Endothelial cell of umbilical vein (primary cell): ENCODE measurements at regions not wholly inside any gene's neighbourhood (a gene's known extent, or its start where the extent isn't known, plus 50 kb on each side); places are given as distances from the start of the nearest gene placed in this dataset.

Experiments used
- BruUV-seq: library from RNA; stranded (reverse); fragments of 400-500 nt; replicated peaks from 2 replicates; lab custom pipeline; 2021; lab: Mats Ljungman, UMichigan
- CTCF ChIA-PET: fragments of 300-600, 350-600 bp; sonication (Branson Sonifier 250); formaldehyde crosslinking; loops from one replicate; lab custom pipeline; 2021; ENCODE audit warnings: antibody characterized with exemption, inconsistent platforms; lab: Charles Lee
- POLR2A ChIA-PET: fragments of 300-600, 350-600 bp; sonication (Branson Sonifier 250); formaldehyde crosslinking; loops from one replicate; lab custom pipeline; 2021; ENCODE audit warnings: antibody characterized with exemption, inconsistent platforms; lab: Charles Lee
- DNase-seq: peaks from one replicate; pipeline ENCODE4 v3.0.0-alpha.2; 2011; ENCODE audit warnings: low read depth, low spot score
- FAIRE-seq: peaks from 2 replicates; lab custom pipeline; 2011; peaks lifted over from hg19 to GRCh38; lab: Jason Lieb, UNC
- H2AFZ ChIP-seq: 2 replicates; pipeline ENCODE4 v1.6.0; 2012; ENCODE audit warnings: low read depth, low read length, control low read depth, inconsistent platforms
- H3K27ac ChIP-seq: 2 replicates; pipeline ENCODE4 v1.5.1; 2011; ENCODE audit warnings: low read depth, mild to moderate bottlenecking, control low read depth, low read length, moderate library complexity; ENCODE audit not compliant: insufficient read depth
- H3K27me3 ChIP-seq, 2 experiments: 2 replicates each; pipeline versions ENCODE4 v1.6.0 to v1.6.1; 2011; ENCODE audit warnings: low read length in 2 of 2, mixed read lengths in 1 of 2; ENCODE audit not compliant: control insufficient read depth in 2 of 2, insufficient read depth in 2 of 2
- H3K36me3 ChIP-seq, 2 experiments: 2 replicates in 1 of 2; 3 replicates in 1 of 2; pipeline ENCODE4 v1.5.1; 2011; ENCODE audit warnings: low read length in 2 of 2, mild to moderate bottlenecking in 1 of 2, moderate library complexity in 1 of 2; ENCODE audit not compliant: control insufficient read depth in 2 of 2, insufficient read depth in 2 of 2; ENCODE audit errors: extremely low read depth in 1 of 2
- H3K4me1 ChIP-seq: 3 replicates; pipeline ENCODE4 v1.5.1; 2011; ENCODE audit warnings: mild to moderate bottlenecking, low read length; ENCODE audit not compliant: control insufficient read depth, insufficient read depth; ENCODE audit errors: extremely low read depth
- H3K4me2 ChIP-seq: 2 replicates; pipeline ENCODE4 v1.6.1; 2011; ENCODE audit warnings: low read length, control low read depth, mixed read lengths; ENCODE audit not compliant: insufficient read depth
- H3K4me3 ChIP-seq, 3 experiments: fragments of 200-600 bp in 1 of 3; sonication (generic), shearing (Covaris generic) in 1 of 3; replicated peaks in 1 of 3; 2 replicates each; pipeline ENCODE4 v1.5.1; 2011 to 2016; ENCODE audit warnings: control low read depth in 3 of 3, low read length in 3 of 3, mild to moderate bottlenecking in 2 of 3, inconsistent platforms in 1 of 3, low read depth in 1 of 3, moderate library complexity in 1 of 3; ENCODE audit not compliant: insufficient read depth in 1 of 3
- H3K79me2 ChIP-seq: 2 replicates; pipeline ENCODE4 v1.6.0; 2012; ENCODE audit warnings: low read length, inconsistent platforms; ENCODE audit not compliant: control insufficient read depth, insufficient read depth
- H3K9ac ChIP-seq: replicated peaks from 2 replicates; pipeline ENCODE3; 2011; ENCODE audit warnings: low read length, control low read depth; ENCODE audit not compliant: insufficient read depth; ENCODE audit errors: extremely low read depth
- H3K9me1 ChIP-seq: replicated peaks from 3 replicates; pipeline ENCODE4 v1.6.0; 2011; ENCODE audit warnings: mild to moderate bottlenecking, low read length; ENCODE audit not compliant: control insufficient read depth, insufficient read depth; ENCODE audit errors: extremely low read depth
- H3K9me3 ChIP-seq: replicated peaks from 2 replicates; pipeline ENCODE4 v1.5.1; 2012; ENCODE audit warnings: low read length, inconsistent platforms; ENCODE audit not compliant: control insufficient read depth, insufficient read depth
- H4K20me1 ChIP-seq: replicated peaks from 2 replicates; pipeline ENCODE3; 2011; ENCODE audit warnings: mild to moderate bottlenecking, low read length; ENCODE audit not compliant: control insufficient read depth, insufficient read depth; ENCODE audit errors: extremely low read depth
- EZH2 ChIP-seq: IDR thresholded peaks from 2 replicates; pipeline ENCODE4 v1.6.1; 2012; ENCODE audit warnings: borderline replicate concordance, low read depth, mild to moderate bottlenecking, moderate library complexity, low read length, inconsistent platforms; ENCODE audit not compliant: severe bottlenecking
- FOS ChIP-seq: IDR thresholded peaks from 2 replicates; pipeline ENCODE4 v1.6.1; 2011; ENCODE audit warnings: mild to moderate bottlenecking, low read length, moderate library complexity, borderline replicate concordance; ENCODE audit not compliant: insufficient read depth
- GATA2 ChIP-seq: IDR thresholded peaks from 2 replicates; pipeline ENCODE4 v1.7.0; 2011; ENCODE audit warnings: low read depth, mild to moderate bottlenecking, moderate library complexity, mixed read lengths, low read length; ENCODE audit not compliant: insufficient read length, insufficient read depth
- JUN ChIP-seq: IDR thresholded peaks from 2 replicates; pipeline ENCODE4 v1.6.1; 2011; ENCODE audit warnings: borderline replicate concordance, low read depth; ENCODE audit not compliant: insufficient read length, insufficient read depth
- MYC ChIP-seq: IDR thresholded peaks from one replicate; pipeline ENCODE4 v1.6.1; 2011; ENCODE audit warnings: mild to moderate bottlenecking, low read depth, low read length
- POLR2A ChIP-seq: IDR thresholded peaks from 2 replicates; pipeline ENCODE4 v1.6.1; 2012; ENCODE audit warnings: low read depth, mild to moderate bottlenecking, control low read depth, low read length
- POLR2AphosphoS5 ChIP-seq: IDR thresholded peaks from 2 replicates; pipeline ENCODE4 v1.6.1; 2012; ENCODE audit warnings: low read depth, mild to moderate bottlenecking, control low read depth, low read length, moderate library complexity; ENCODE audit not compliant: insufficient read depth
- dilution Hi-C: fragments of 300-500 bp; cut with MboI; formaldehyde crosslinking; loops from one replicate; pipeline ENCODE4 v1.15.0; 2019; ENCODE audit warnings: low sequenced_read_pairs; ENCODE audit not compliant: extremely low pct_ligation_motif_present
- intact Hi-C: fragments of 100-400 bp; cut with micrococcal nuclease; formaldehyde crosslinking; loops from one replicate; pipeline ENCODE4 v1.10.0; 2022
- TF ChIP-seq, protein P1 (sequence below), 2 donors: IDR thresholded peaks; 1 replicate in 1 of 2; 2 replicates in 1 of 2; pipeline ENCODE4 v1.5.1; 2011; ENCODE audit warnings: low read length in 2 of 2, mild to moderate bottlenecking in 2 of 2, moderate library complexity in 2 of 2, control low read depth in 1 of 2, inconsistent platforms in 1 of 2, low read depth in 1 of 2; ENCODE audit not compliant: insufficient read depth in 1 of 2; ENCODE audit errors: extremely low read depth in 1 of 2
- TF ChIP-seq, protein P2 (sequence below): IDR thresholded peaks from 2 replicates; pipeline ENCODE4 v1.6.1; 2011; ENCODE audit not compliant: insufficient read depth, insufficient read length

- ChIA-PET CTCF (no interaction called here), POLR2A (no interaction called here)
- DNase-seq (no peak), FAIRE-seq (no peak)
- H2AFZ ChIP-seq = no peak overlapping the region
- H3K36me3 ChIP-seq = no peaks in the 10 kb centered on the region
- dilution Hi-C loops (no loop called here), intact Hi-C loops (no loop called here)
- H4K20me1 ChIP-seq = no peaks in the 10 kb centered on the region
- no peak overlapping the region for H3K9ac ChIP-seq
- H3K4me3 ChIP-seq = no peak overlapping the region
- no peaks in the 10 kb centered on the region for H3K79me2 ChIP-seq
- H3K27me3 ChIP-seq = no peaks in the 10 kb centered on the region
- H3K4me1 ChIP-seq = no peaks in the 10 kb centered on the region
- H3K27ac ChIP-seq = no peak overlapping the region
- BruUV-seq = no TSS peak
- no peak overlapping the region for H3K4me2 ChIP-seq
- no peaks in the 10 kb centered on the region for H3K9me1 ChIP-seq
- TF ChIP-seq, protein P1, sequence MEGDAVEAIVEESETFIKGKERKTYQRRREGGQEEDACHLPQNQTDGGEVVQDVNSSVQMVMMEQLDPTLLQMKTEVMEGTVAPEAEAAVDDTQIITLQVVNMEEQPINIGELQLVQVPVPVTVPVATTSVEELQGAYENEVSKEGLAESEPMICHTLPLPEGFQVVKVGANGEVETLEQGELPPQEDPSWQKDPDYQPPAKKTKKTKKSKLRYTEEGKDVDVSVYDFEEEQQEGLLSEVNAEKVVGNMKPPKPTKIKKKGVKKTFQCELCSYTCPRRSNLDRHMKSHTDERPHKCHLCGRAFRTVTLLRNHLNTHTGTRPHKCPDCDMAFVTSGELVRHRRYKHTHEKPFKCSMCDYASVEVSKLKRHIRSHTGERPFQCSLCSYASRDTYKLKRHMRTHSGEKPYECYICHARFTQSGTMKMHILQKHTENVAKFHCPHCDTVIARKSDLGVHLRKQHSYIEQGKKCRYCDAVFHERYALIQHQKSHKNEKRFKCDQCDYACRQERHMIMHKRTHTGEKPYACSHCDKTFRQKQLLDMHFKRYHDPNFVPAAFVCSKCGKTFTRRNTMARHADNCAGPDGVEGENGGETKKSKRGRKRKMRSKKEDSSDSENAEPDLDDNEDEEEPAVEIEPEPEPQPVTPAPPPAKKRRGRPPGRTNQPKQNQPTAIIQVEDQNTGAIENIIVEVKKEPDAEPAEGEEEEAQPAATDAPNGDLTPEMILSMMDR (IDR thresholded peaks at IDR 0.05; ENCODE audit: extremely low read depth in 1 of 2, insufficient read depth in 1 of 2, low read depth in 1 of 2, low read length in 2 of 2) = no peak
- TF ChIP-seq FOS = no peak
- TF ChIP-seq MYC = no peak
- TF ChIP-seq, protein P2, sequence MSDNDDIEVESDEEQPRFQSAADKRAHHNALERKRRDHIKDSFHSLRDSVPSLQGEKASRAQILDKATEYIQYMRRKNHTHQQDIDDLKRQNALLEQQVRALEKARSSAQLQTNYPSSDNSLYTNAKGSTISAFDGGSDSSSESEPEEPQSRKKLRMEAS = no peak
- TF ChIP-seq JUN = no peak
- no peak for TF ChIP-seq EZH2
- TF ChIP-seq POLR2A = no peak
- no peak for TF ChIP-seq GATA2
- TF ChIP-seq POLR2AphosphoS5 = no peak
- peaks cover 2% of the 10 kb centered on the region for H3K9me3 ChIP-seq
Observed at GRCh38 chr21:40950970-40951369, 104.0 kb upstream of the DSCAM start.
